Sigmoid colon (tissue), 6 donors: ENCODE measurements at regions not wholly inside any gene's neighbourhood (a gene's known extent, or its start where the extent isn't known, plus 50 kb on each side); places are given as distances from the start of the nearest gene placed in this dataset.

ENCODE experiments used
- DNase-seq: peaks from one replicate; pipeline ENCODE4 v3.0.0-alpha.2; 2019
- H3K27ac ChIP-seq, 4 donors: fragments of 200-600 bp; sonication (generic); one replicate each; pipeline ENCODE4 v1.5.1; 2016 to 2019; ENCODE audit warnings: mild to moderate bottlenecking in 1 of 4
- H3K27me3 ChIP-seq, 3 donors: fragments of 200-600 bp; sonication (generic); one replicate each; pipeline ENCODE4 v1.5.1; 2019; ENCODE audit warnings: mild to moderate bottlenecking in 1 of 3
- H3K36me3 ChIP-seq, 4 donors: fragments of 200-600 bp; sonication (generic); one replicate each; pipeline ENCODE4 v1.5.1; 2016 to 2019
- H3K4me1 ChIP-seq, 4 donors: fragments of 200-600 bp; sonication (generic); one replicate each; pipeline ENCODE4 v1.5.1; 2017 to 2019
- H3K4me3 ChIP-seq, 4 donors: fragments of 200-600 bp; sonication (generic); one replicate each; pipeline ENCODE4 v1.5.1; 2017 to 2019; ENCODE audit warnings: mild to moderate bottlenecking in 2 of 4, moderate library complexity in 1 of 4
- H3K9me3 ChIP-seq, 4 donors: fragments of 200-600 bp in 3 of 4; sonication (generic) in 3 of 4; one replicate each; pipeline versions ENCODE4 v1.5.1 to v1.6.1; 2013 to 2019
- EP300 ChIP-seq, 4 donors: sonication (generic); formaldehyde crosslinking; IDR thresholded peaks; one replicate each; pipeline ENCODE4 v1.6.1; 2017; ENCODE audit warnings: antibody characterized with exemption in 4 of 4
- POLR2A ChIP-seq, 2 donors: fragments of 450-650 bp; IDR thresholded peaks; one replicate each; pipeline ENCODE4 v1.6.1; 2016; ENCODE audit warnings: antibody characterized with exemption in 2 of 2, mild to moderate bottlenecking in 2 of 2, moderate library complexity in 2 of 2
- POLR2AphosphoS5 ChIP-seq, 4 donors: sonication (generic); formaldehyde crosslinking; IDR thresholded peaks; one replicate each; pipeline ENCODE4 v1.6.1; 2017; ENCODE audit warnings: antibody characterized with exemption in 4 of 4
- WGBS, 2 donors: extraction: QIAGEN DNeasy Blood & Tissue Kit; methylation state at CpG; one replicate each; pipeline ENCODE4 v1.1.7; 2013; 5-methylcytosine and 5-hydroxymethylcytosine counted together
- intact Hi-C: fragments of 100-400 bp; cut with DNase I; formaldehyde crosslinking; loops from one replicate; pipeline ENCODE4 v1.15.1; 2023
- TF ChIP-seq, protein P1 (sequence below), 4 experiments: fragments of 450-650 bp in 3 of 4; fragments of 200-600 bp in 1 of 4; IDR thresholded peaks; one replicate each; pipeline ENCODE4 v1.5.1; 2016 to 2019; ENCODE audit warnings: antibody characterized with exemption in 4 of 4, mild to moderate bottlenecking in 3 of 4, moderate library complexity in 2 of 4
- donor health status: healthy with polysubstance abuse.
- donor health status: healthy.

DNA sequence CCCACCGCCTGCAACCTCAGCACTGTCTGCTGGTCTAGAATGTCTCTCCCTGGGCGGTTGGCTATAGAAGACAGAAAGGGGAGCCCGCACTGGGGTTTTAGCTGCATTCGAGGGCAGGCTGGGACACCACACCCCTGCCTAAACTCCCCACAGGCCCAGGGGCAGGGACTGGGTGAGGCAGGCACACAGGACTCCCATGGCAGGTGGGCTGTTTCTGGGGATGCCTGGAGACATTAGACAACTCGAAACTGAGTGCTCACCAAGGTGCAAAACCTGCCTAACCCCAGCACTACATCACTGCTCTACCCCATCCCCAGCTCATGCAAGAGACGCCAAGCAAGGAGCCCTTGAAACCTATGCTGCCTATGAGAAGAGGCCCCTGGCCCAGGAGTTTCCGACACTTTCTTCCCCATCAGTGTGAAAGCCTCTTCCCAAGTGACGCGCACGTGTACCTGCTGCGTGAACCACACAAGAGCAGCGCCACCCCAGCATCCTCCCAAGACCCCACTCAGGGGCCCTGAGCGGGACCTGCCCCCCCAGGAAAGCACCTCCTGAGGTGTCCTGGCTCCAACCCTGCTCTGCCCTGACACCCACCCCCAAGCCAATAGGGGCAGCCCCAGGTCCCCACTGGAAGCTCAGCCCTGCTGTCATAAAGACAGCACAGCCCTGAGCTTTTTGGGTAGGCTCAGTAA is 121.2 kb downstream of the TUBA3C start:
- Histone ChIP-seq H3K27me3 (no peaks in the 10 kb centered on the region), H3K27ac (no peak overlapping the region), H3K9me3 (peaks cover 0 to 9% (median 2%) of the 10 kb centered on the region in 4 donors), H3K4me3 (no peak overlapping the region), H3K4me1 (no peaks in the 10 kb centered on the region), H3K36me3 (no peaks in the 10 kb centered on the region)
- intact Hi-C loops: no loop called here
- 88 to 89% methylated on average over 13 of the region's 13 CpGs for WGBS, 2 donors
- TF ChIP-seq EP300 (IDR thresholded peaks at IDR 0.05) (no peak), POLR2A (IDR thresholded peaks at IDR 0.05) (no peak), POLR2AphosphoS5 (IDR thresholded peaks at IDR 0.05) (no peak)
- TF ChIP-seq, protein P1, sequence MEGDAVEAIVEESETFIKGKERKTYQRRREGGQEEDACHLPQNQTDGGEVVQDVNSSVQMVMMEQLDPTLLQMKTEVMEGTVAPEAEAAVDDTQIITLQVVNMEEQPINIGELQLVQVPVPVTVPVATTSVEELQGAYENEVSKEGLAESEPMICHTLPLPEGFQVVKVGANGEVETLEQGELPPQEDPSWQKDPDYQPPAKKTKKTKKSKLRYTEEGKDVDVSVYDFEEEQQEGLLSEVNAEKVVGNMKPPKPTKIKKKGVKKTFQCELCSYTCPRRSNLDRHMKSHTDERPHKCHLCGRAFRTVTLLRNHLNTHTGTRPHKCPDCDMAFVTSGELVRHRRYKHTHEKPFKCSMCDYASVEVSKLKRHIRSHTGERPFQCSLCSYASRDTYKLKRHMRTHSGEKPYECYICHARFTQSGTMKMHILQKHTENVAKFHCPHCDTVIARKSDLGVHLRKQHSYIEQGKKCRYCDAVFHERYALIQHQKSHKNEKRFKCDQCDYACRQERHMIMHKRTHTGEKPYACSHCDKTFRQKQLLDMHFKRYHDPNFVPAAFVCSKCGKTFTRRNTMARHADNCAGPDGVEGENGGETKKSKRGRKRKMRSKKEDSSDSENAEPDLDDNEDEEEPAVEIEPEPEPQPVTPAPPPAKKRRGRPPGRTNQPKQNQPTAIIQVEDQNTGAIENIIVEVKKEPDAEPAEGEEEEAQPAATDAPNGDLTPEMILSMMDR (IDR thresholded peaks at IDR 0.05): no peak
- no peak for DNase-seq

DNA sequence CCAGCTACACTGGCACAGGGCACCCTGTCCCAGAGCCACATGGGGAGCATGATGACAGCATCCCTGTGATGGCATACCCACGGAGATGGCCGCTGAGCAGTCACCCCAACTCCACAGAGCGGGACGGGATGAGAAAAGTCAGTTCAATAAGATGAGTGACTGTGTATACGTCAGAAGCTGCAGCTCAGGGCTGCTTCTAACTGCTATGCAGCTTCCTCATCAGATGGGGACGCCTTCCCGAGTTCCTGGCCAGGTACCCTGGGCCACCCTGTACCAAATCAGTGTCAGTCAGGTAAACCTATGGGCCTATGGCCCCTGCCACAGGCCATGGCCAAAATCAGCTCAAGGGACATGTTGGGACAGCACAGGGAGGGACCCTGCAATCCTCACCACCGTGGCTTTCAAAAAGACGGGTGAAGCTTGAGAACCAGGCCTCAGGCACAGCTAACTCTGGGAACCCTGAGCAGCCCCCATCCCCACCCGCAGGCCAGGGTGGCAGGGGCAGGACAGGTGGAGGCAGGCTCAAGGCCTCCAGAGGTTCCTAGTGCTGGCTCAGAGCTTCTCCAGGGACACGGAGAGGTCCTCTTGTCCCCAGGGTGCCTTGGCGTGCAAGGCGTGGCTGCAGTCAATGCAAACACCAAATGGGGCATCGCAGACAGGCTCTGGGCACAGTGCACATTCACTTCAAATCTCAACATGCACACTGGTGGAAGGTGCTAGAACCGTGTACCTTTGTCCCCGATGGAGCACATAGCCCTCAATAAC is 122.4 kb downstream of the TUBA3C start:
- no peak overlapping the region for H3K27ac ChIP-seq
- no peak for TF ChIP-seq POLR2AphosphoS5 (IDR thresholded peaks at IDR 0.05)
- TF ChIP-seq POLR2A (IDR thresholded peaks at IDR 0.05): no peak
- TF ChIP-seq, protein P1 (IDR thresholded peaks at IDR 0.05): no peak
- no peak for TF ChIP-seq EP300 (IDR thresholded peaks at IDR 0.05)
- peaks cover 0 to 7% (median under 1%) of the 10 kb centered on the region in 4 donors for H3K9me3 ChIP-seq
- H3K4me1 ChIP-seq: no peaks in the 10 kb centered on the region
- intact Hi-C loops: no loop called here
- no peaks in the 10 kb centered on the region for H3K27me3 ChIP-seq
- 76 to 84% methylated on average over 16 of the region's 16 CpGs for WGBS, 2 donors
- no peak for DNase-seq
- H3K36me3 ChIP-seq: no peaks in the 10 kb centered on the region
- no peak overlapping the region for H3K4me3 ChIP-seq

DNA sequence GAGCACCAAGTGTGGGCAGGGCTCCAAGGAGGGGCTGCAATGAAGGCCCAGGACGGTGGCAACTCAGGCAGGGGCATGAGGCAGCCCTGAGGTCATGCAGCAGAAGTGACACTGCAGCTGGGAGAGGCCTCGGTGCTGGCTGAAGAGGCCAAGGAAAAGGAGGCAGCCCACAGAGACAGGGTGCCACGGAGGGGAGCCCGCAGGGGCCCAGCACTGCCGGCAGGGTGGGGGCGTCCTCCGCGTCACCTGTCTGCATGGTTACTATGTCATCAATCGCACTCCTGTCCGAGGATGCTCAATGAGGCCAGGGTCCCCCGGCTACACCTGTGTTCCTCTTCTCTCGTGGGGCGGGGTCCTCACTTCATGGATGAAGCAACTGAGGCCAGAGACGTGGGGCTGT is 123.1 kb downstream of the TUBA3C start:
- Histone ChIP-seq H3K27me3 (no peaks in the 10 kb centered on the region), H3K9me3 (peaks cover 0 to 7% (median 0%) of the 10 kb centered on the region in 4 donors), H3K4me1 (no peaks in the 10 kb centered on the region), H3K4me3 (no peak overlapping the region), H3K27ac (no peak overlapping the region), H3K36me3 (no peaks in the 10 kb centered on the region)
- intact Hi-C loops: no loop called here
- DNase-seq: no peak
- no peak for TF ChIP-seq POLR2AphosphoS5 (IDR thresholded peaks at IDR 0.05)
- TF ChIP-seq, protein P1 (IDR thresholded peaks at IDR 0.05): no peak
- TF ChIP-seq EP300 (IDR thresholded peaks at IDR 0.05): no peak
- TF ChIP-seq POLR2A (IDR thresholded peaks at IDR 0.05): no peak
- WGBS, 2 donors: 86 to 87% methylated on average over 14 of the region's 14 CpGs

DNA sequence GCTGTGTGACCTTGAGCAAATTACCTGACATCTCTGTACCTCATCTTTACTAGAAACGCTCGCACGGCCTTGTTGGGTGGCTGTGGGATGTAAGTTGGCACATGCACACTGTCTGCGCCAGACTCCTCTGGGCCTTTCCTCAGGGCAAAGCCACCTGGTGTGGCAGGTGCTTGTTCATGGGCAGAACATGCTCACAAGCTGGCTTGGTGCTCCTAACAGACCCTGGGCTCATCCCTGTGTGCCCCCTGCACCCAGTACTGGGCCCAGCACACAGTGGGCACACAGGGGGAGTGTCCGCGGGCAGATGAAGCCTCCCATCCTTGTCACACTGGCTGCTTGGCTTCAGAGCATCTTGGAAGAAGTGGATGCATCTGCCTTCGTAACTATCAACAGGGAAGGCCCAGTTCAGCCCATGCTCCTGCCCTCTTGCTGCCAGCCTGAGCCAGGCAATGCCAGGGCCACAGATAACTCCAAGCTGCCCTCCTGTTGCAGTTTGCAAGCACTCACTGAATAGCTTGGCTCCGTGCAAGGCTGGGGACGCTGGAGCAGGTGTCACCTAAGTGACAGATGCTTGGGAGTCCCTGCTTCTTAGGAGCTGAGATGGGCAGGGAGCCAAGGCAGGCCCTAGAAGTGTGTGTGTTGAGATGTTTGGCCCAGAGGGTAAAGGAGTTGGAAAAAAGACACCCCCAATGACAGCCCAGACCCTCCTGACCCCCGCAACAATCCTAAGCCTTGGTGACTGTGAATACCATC is 123.9 kb downstream of the TUBA3C start:
- H3K4me1 ChIP-seq: no peaks in the 10 kb centered on the region
- no peaks in the 10 kb centered on the region for H3K27me3 ChIP-seq
- H3K4me3 ChIP-seq: no peak overlapping the region
- H3K36me3 ChIP-seq: no peaks in the 10 kb centered on the region
- intact Hi-C loops: no loop called here
- TF ChIP-seq, protein P1 (IDR thresholded peaks at IDR 0.05): no peak
- TF ChIP-seq POLR2A (IDR thresholded peaks at IDR 0.05) (no peak), EP300 (IDR thresholded peaks at IDR 0.05) (no peak)
- WGBS, 2 donors: 84 to 87% methylated on average over 10 of the region's 10 CpGs
- peaks cover 0 to 7% (median 0%) of the 10 kb centered on the region in 4 donors for H3K9me3 ChIP-seq
- DNase-seq: no peak
- H3K27ac ChIP-seq: no peak overlapping the region
